ENCODE measurements at regions not wholly inside any gene's neighbourhood (a gene's known extent, or its start where the extent isn't known, plus 50 kb on each side); places are given as distances from the start of the nearest gene placed in this dataset.

DNA sequence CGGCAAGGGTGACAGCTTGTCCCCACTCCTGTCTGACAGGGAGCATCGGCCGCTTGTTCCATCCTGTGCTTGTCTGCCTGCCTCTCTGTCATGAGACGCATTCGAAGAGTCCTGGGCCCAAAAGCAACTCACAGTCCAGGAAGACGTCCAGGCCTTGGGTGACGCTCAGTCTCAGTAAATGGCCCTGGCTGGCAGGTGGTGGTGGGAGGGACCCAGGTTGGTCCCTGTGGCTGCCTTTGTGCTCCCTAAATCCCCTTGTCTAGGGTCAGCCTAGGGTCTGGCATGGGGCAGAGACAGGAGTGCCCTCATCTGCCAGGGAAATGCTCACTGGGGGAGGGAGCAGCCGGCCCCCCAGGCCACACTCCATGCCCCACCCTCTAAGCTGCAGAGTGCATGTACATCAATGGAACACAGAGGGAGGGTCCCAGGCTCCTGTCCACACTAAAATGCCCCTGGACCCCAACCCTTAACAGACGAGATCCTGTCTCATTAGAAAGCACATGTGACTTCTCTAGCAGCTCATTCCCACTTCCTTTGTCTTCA, 295.2 kb upstream of the ZNF32 start:
- WGBS, 2 donors (ENCODE audit: low coverage in 1 of 2), result 70 to 80% methylated on average over 1 to 2 of the region's 9 CpGs
- Histone ChIP-seq H3K4me3 (no peak overlapping the region), H3K27ac (no peak overlapping the region), H3K36me3 (no peaks in the 10 kb centered on the region), H3K9me3 (no peaks in the 10 kb centered on the region), H3K4me1 (peaks cover 0 to 31% (median 6%) of the 10 kb centered on the region in 3 donors), H3K27me3 (no peaks in the 10 kb centered on the region)
- TF ChIP-seq, protein P1, sequence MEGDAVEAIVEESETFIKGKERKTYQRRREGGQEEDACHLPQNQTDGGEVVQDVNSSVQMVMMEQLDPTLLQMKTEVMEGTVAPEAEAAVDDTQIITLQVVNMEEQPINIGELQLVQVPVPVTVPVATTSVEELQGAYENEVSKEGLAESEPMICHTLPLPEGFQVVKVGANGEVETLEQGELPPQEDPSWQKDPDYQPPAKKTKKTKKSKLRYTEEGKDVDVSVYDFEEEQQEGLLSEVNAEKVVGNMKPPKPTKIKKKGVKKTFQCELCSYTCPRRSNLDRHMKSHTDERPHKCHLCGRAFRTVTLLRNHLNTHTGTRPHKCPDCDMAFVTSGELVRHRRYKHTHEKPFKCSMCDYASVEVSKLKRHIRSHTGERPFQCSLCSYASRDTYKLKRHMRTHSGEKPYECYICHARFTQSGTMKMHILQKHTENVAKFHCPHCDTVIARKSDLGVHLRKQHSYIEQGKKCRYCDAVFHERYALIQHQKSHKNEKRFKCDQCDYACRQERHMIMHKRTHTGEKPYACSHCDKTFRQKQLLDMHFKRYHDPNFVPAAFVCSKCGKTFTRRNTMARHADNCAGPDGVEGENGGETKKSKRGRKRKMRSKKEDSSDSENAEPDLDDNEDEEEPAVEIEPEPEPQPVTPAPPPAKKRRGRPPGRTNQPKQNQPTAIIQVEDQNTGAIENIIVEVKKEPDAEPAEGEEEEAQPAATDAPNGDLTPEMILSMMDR (IDR thresholded peaks at IDR 0.05), result no peak
- TF ChIP-seq EP300 (IDR thresholded peaks at IDR 0.05), result no peak
- ATAC-seq, result no peak

DNA sequence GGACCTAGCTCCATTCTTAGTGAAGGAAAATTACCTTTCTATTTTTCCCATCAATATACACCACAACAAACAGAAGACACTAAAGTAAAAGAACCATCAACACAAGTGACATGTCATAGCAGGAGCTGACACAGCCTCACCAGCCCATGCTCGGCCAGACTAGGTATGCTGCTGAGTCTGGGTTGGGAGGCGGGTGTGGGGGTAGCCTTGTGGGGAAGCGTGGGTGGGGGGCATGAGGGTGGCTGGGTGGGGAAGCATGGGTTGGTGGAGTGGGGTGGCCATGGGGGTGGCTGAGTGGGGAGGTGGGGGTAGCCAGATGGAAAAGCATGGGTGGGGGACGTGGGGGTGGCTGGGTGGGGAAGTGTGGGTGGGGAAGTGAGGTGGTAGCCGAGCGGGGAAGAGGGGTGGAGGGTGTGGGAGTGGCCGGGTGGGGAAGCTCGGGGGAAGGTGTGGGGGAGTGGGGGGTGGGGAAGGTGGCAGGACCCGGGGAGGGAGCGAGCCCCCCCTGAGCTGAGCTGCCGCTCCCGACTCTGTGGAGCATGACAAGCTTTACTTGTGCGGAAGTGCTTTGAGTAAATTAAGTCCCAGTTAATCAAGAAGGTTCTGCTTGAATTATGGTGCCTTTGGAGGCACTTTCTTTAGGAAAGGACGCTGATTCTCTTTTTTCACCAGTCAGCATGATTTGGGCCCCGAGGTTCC, 294.6 kb upstream of the ZNF32 start:
- H3K27me3 ChIP-seq, result no peaks in the 10 kb centered on the region
- 90% methylated on average over 5 of the region's 15 CpGs; no CpG with 5 or more reads in 1 of the 2 donors for WGBS, 2 donors (ENCODE audit: low coverage in 1 of 2)
- H3K4me3 ChIP-seq, result no peak overlapping the region
- H3K9me3 ChIP-seq, result no peaks in the 10 kb centered on the region
- no peak for TF ChIP-seq EP300 (IDR thresholded peaks at IDR 0.05)
- no peak for TF ChIP-seq POLR2AphosphoS5 (IDR thresholded peaks at IDR 0.05)
- H3K4me1 ChIP-seq, result peaks cover 0 to 31% (median 6%) of the 10 kb centered on the region in 3 donors
- H3K27ac ChIP-seq, result no peak overlapping the region
- no peaks in the 10 kb centered on the region for H3K36me3 ChIP-seq
- no peak for ATAC-seq

DNA sequence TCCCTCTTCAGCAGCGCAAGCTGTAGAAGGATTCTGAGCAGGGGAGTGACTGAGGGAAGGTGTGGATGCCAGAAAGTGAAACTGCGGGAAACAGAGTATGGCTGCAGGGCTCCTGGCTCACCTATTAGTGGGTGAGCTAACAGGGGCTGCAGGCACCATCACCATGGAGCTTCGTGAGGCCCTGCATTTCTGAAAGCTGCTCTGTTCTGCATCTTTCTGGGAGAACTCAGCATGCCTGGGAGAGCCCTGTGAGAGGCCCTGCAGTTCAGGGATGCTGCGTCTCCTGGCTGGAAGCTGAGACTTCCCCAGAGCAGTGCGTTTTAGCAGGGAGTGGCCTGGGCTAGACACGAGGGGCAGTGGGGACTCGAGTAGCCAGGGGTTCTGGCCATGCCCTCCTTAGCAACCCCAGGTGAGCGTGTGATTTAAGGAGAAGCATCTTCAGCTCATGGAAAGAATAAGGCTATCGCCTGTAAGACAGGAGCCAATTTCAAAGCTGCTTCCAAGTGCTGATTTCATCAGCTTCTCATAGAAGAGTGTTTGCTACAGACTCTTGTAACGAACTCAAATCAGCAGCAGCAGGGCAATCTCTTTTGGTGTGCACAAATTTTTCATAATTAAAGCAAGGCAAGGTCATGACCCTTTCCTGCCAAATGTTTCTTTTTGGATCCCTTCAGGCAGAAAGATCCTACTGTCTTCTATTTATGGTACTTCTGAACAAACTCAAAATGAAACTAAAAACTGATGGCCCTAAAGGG, 293.6 kb upstream of the ZNF32 start:
- Histone ChIP-seq H3K4me1 (peaks cover 0 to 31% (median 6%) of the 10 kb centered on the region in 3 donors), H3K27me3 (no peaks in the 10 kb centered on the region), H3K4me3 (no peak overlapping the region), H3K27ac (no peak overlapping the region), H3K9me3 (no peaks in the 10 kb centered on the region), H3K36me3 (no peaks in the 10 kb centered on the region)
- TF ChIP-seq POLR2AphosphoS5 (IDR thresholded peaks at IDR 0.05) (no peak), POLR2A (IDR thresholded peaks at IDR 0.05) (no peak), EP300 (IDR thresholded peaks at IDR 0.05) (no peak)
- TF ChIP-seq, protein P1 (IDR thresholded peaks at IDR 0.05), result no peak
- no peak for ATAC-seq
- 65 to 79% methylated on average over 6 of the region's 10 CpGs for WGBS, 2 donors (ENCODE audit: low coverage in 1 of 2)

DNA sequence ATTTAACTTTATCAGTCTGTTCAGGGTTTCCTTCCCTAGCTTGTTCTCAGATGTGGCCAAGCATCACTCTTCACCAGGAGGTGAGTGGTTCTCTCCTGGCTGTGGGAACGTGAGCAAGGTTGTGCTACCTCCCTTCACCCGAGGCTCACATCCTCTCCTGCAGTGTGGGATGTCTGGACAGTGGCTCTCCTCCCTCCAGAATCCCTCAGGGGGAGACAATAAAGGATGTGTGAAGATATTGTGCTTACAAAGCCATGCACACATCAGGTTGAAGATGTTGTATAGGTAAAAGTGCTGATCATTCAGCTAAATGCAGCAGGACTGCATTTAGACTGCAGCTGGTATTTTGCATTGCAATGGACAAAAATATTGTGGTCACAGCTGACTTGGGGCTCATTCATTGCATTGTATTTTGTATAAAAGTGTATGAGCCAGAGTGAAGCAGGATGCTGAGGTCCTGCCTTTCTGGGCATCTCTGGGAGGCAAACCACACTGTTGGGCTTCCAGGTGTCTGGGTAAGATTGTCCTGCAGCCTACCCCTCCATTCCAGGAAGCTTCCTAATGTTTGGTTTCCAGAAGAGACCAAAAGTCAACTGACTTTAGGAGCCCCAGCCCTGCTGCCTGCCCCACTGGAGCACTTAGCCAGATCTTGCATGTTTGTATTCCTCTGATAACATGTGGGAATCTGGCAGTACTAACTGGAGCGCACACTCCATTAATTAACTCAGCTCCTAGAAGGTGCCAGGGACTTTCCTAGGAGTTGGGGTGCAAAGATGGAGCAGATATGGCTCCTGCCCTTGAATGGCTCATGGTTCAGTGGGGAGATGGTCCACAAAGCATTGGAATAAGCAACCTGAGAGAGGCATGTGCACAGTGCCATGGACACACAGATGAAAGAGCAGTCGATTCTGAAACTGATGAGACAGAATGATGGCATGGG, 292.5 kb upstream of the ZNF32 start:
- TF ChIP-seq POLR2AphosphoS5 (IDR thresholded peaks at IDR 0.05) (no peak), EP300 (IDR thresholded peaks at IDR 0.05) (no peak), POLR2A (IDR thresholded peaks at IDR 0.05) (no peak)
- TF ChIP-seq, protein P1 (IDR thresholded peaks at IDR 0.05), result no peak
- Histone ChIP-seq H3K36me3 (no peaks in the 10 kb centered on the region), H3K9me3 (no peaks in the 10 kb centered on the region), H3K4me3 (no peak overlapping the region), H3K4me1 (peaks cover 0 to 31% (median 6%) of the 10 kb centered on the region in 3 donors), H3K27ac (no peak overlapping the region), H3K27me3 (no peaks in the 10 kb centered on the region)
- 45 to 86% methylated on average over 3 to 4 of the region's 4 CpGs for WGBS, 2 donors (ENCODE audit: low coverage in 1 of 2)
- ATAC-seq, result no peak

Measured in gastroesophageal sphincter (tissue), 4 donors.